ENCODE measurements at regions not wholly inside any gene's neighbourhood (a gene's known extent, or its start where the extent isn't known, plus 50 kb on each side); places are given as distances from the start of the nearest gene placed in this dataset.

DNA sequence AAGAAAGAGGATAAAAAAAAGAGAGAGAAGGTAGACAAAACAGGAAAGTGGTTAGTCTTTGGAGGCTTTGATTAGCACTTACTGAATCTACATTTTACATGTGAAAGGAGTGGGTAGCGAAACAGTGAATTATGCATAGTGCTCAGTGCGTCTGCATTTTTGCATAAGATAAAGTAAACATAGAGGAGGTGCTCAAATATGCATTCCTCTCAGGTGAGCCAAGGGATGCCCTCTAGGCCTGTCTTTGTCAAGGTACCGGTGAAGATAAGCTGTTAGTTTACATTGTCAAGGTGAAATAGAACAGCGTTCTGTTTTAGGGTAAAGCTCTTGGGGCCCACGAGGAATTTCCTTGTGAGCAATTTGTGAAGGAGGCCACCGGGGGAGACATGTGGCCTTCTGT is 260.6 kb downstream of the TRIML1 start:
- TF ChIP-seq, protein P1, sequence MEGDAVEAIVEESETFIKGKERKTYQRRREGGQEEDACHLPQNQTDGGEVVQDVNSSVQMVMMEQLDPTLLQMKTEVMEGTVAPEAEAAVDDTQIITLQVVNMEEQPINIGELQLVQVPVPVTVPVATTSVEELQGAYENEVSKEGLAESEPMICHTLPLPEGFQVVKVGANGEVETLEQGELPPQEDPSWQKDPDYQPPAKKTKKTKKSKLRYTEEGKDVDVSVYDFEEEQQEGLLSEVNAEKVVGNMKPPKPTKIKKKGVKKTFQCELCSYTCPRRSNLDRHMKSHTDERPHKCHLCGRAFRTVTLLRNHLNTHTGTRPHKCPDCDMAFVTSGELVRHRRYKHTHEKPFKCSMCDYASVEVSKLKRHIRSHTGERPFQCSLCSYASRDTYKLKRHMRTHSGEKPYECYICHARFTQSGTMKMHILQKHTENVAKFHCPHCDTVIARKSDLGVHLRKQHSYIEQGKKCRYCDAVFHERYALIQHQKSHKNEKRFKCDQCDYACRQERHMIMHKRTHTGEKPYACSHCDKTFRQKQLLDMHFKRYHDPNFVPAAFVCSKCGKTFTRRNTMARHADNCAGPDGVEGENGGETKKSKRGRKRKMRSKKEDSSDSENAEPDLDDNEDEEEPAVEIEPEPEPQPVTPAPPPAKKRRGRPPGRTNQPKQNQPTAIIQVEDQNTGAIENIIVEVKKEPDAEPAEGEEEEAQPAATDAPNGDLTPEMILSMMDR (IDR thresholded peaks at IDR 0.05), result no peak
- no peak for TF ChIP-seq POLR2AphosphoS5 (IDR thresholded peaks at IDR 0.05)
